Endothelial cell of umbilical vein (primary cell): ENCODE measurements at regions not wholly inside any gene's neighbourhood (a gene's known extent, or its start where the extent isn't known, plus 50 kb on each side); places are given as distances from the start of the nearest gene placed in this dataset.

Experiments used
- BruUV-seq: library from RNA; stranded (reverse); fragments of 400-500 nt; replicated peaks from 2 replicates; lab custom pipeline; 2021; lab: Mats Ljungman, UMichigan
- CTCF ChIA-PET: fragments of 300-600, 350-600 bp; sonication (Branson Sonifier 250); formaldehyde crosslinking; loops from one replicate; lab custom pipeline; 2021; ENCODE audit warnings: antibody characterized with exemption, inconsistent platforms; lab: Charles Lee
- POLR2A ChIA-PET: fragments of 300-600, 350-600 bp; sonication (Branson Sonifier 250); formaldehyde crosslinking; loops from one replicate; lab custom pipeline; 2021; ENCODE audit warnings: antibody characterized with exemption, inconsistent platforms; lab: Charles Lee
- DNase-seq: peaks from one replicate; pipeline ENCODE4 v3.0.0-alpha.2; 2011; ENCODE audit warnings: low read depth, low spot score
- FAIRE-seq: peaks from 2 replicates; lab custom pipeline; 2011; peaks lifted over from hg19 to GRCh38; lab: Jason Lieb, UNC
- H2AFZ ChIP-seq: 2 replicates; pipeline ENCODE4 v1.6.0; 2012; ENCODE audit warnings: low read depth, low read length, control low read depth, inconsistent platforms
- H3K27ac ChIP-seq: 2 replicates; pipeline ENCODE4 v1.5.1; 2011; ENCODE audit warnings: low read depth, mild to moderate bottlenecking, control low read depth, low read length, moderate library complexity; ENCODE audit not compliant: insufficient read depth
- H3K27me3 ChIP-seq, 2 experiments: 2 replicates each; pipeline versions ENCODE4 v1.6.0 to v1.6.1; 2011; ENCODE audit warnings: low read length in 2 of 2, mixed read lengths in 1 of 2; ENCODE audit not compliant: control insufficient read depth in 2 of 2, insufficient read depth in 2 of 2
- H3K36me3 ChIP-seq, 2 experiments: 2 replicates in 1 of 2; 3 replicates in 1 of 2; pipeline ENCODE4 v1.5.1; 2011; ENCODE audit warnings: low read length in 2 of 2, mild to moderate bottlenecking in 1 of 2, moderate library complexity in 1 of 2; ENCODE audit not compliant: control insufficient read depth in 2 of 2, insufficient read depth in 2 of 2; ENCODE audit errors: extremely low read depth in 1 of 2
- H3K4me1 ChIP-seq: 3 replicates; pipeline ENCODE4 v1.5.1; 2011; ENCODE audit warnings: mild to moderate bottlenecking, low read length; ENCODE audit not compliant: control insufficient read depth, insufficient read depth; ENCODE audit errors: extremely low read depth
- H3K4me2 ChIP-seq: 2 replicates; pipeline ENCODE4 v1.6.1; 2011; ENCODE audit warnings: low read length, control low read depth, mixed read lengths; ENCODE audit not compliant: insufficient read depth
- H3K4me3 ChIP-seq, 3 experiments: fragments of 200-600 bp in 1 of 3; sonication (generic), shearing (Covaris generic) in 1 of 3; replicated peaks in 1 of 3; 2 replicates each; pipeline ENCODE4 v1.5.1; 2011 to 2016; ENCODE audit warnings: control low read depth in 3 of 3, low read length in 3 of 3, mild to moderate bottlenecking in 2 of 3, inconsistent platforms in 1 of 3, low read depth in 1 of 3, moderate library complexity in 1 of 3; ENCODE audit not compliant: insufficient read depth in 1 of 3
- H3K79me2 ChIP-seq: 2 replicates; pipeline ENCODE4 v1.6.0; 2012; ENCODE audit warnings: low read length, inconsistent platforms; ENCODE audit not compliant: control insufficient read depth, insufficient read depth
- H3K9ac ChIP-seq: replicated peaks from 2 replicates; pipeline ENCODE3; 2011; ENCODE audit warnings: low read length, control low read depth; ENCODE audit not compliant: insufficient read depth; ENCODE audit errors: extremely low read depth
- H3K9me1 ChIP-seq: replicated peaks from 3 replicates; pipeline ENCODE4 v1.6.0; 2011; ENCODE audit warnings: mild to moderate bottlenecking, low read length; ENCODE audit not compliant: control insufficient read depth, insufficient read depth; ENCODE audit errors: extremely low read depth
- H3K9me3 ChIP-seq: replicated peaks from 2 replicates; pipeline ENCODE4 v1.5.1; 2012; ENCODE audit warnings: low read length, inconsistent platforms; ENCODE audit not compliant: control insufficient read depth, insufficient read depth
- H4K20me1 ChIP-seq: replicated peaks from 2 replicates; pipeline ENCODE3; 2011; ENCODE audit warnings: mild to moderate bottlenecking, low read length; ENCODE audit not compliant: control insufficient read depth, insufficient read depth; ENCODE audit errors: extremely low read depth
- EZH2 ChIP-seq: IDR thresholded peaks from 2 replicates; pipeline ENCODE4 v1.6.1; 2012; ENCODE audit warnings: borderline replicate concordance, low read depth, mild to moderate bottlenecking, moderate library complexity, low read length, inconsistent platforms; ENCODE audit not compliant: severe bottlenecking
- dilution Hi-C: fragments of 300-500 bp; cut with MboI; formaldehyde crosslinking; loops from one replicate; pipeline ENCODE4 v1.15.0; 2019; ENCODE audit warnings: low sequenced_read_pairs; ENCODE audit not compliant: extremely low pct_ligation_motif_present
- intact Hi-C: fragments of 100-400 bp; cut with micrococcal nuclease; formaldehyde crosslinking; loops from one replicate; pipeline ENCODE4 v1.10.0; 2022
- TF ChIP-seq, protein P1 (sequence below), 2 donors: IDR thresholded peaks; 1 replicate in 1 of 2; 2 replicates in 1 of 2; pipeline ENCODE4 v1.5.1; 2011; ENCODE audit warnings: low read length in 2 of 2, mild to moderate bottlenecking in 2 of 2, moderate library complexity in 2 of 2, control low read depth in 1 of 2, inconsistent platforms in 1 of 2, low read depth in 1 of 2; ENCODE audit not compliant: insufficient read depth in 1 of 2; ENCODE audit errors: extremely low read depth in 1 of 2

DNA sequence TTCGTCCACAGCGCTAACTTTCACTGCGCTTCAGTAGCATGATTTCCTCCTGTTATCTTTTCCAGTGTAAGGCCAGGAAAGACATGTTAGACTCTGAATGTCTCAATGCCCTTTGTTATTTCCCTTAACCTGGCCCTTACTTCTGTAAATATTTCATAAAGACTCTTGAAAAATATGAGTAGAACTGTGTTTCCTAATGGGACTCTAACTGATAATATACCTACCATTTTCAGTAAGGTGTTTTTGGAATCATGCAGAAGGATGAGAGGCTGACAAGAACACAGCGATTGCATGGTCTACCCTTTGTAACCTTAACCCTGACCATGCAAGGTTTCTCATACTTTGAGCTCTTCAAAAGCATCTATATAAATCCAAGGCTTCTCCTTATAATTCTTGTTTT is 550.1 kb downstream of the SLITRK6 start:
- Histone ChIP-seq H3K9me1 (no peaks in the 10 kb centered on the region), H2AFZ (no peak overlapping the region), H3K79me2 (no peaks in the 10 kb centered on the region), H3K36me3 (no peaks in the 10 kb centered on the region), H3K4me2 (no peak overlapping the region), H4K20me1 (no peaks in the 10 kb centered on the region), H3K9me3 (no peaks in the 10 kb centered on the region), H3K9ac (no peak overlapping the region), H3K27ac (no peak overlapping the region), H3K4me3 (no peak overlapping the region), H3K4me1 (no peaks in the 10 kb centered on the region), H3K27me3 (no peaks in the 10 kb centered on the region)
- dilution Hi-C loops (no loop called here), intact Hi-C loops (no loop called here)
- FAIRE-seq: no peak
- BruUV-seq: no TSS peak
- ChIA-PET POLR2A (no interaction called here), CTCF (interaction anchor here (1.3 kb wide), 1 partner anchor 12 kb away, joined by 3 read pairs; no protein-coding TSS in a partner anchor)
- TF ChIP-seq EZH2: no peak
- DNase-seq: no peak

DNA sequence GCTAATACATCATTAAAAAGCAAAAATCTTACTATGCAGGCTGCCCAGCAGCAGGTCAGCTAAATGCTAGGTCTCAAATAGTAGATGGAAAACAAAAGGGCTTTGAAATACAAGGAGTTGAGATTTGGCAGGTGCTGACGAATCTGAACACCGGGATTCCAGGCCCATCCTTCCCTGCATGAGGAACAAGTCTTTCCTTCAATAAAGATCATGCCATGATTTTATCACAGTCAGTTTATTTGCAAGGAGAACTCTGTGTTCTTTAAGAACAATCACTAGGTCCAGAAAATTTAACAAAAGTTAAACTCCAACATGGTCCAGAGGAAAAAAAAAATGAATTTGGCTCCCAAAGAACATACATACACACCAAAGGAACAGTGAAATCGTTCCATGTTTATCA is 551.4 kb downstream of the SLITRK6 start:
- Histone ChIP-seq H3K4me1 (no peaks in the 10 kb centered on the region), H3K9me1 (no peaks in the 10 kb centered on the region), H2AFZ (no peak overlapping the region), H3K9me3 (no peaks in the 10 kb centered on the region), H3K9ac (no peak overlapping the region), H3K4me3 (no peak overlapping the region), H3K27me3 (no peaks in the 10 kb centered on the region), H4K20me1 (no peaks in the 10 kb centered on the region), H3K4me2 (no peak overlapping the region), H3K79me2 (no peaks in the 10 kb centered on the region), H3K27ac (no peak overlapping the region), H3K36me3 (no peaks in the 10 kb centered on the region)
- TF ChIP-seq, protein P1, sequence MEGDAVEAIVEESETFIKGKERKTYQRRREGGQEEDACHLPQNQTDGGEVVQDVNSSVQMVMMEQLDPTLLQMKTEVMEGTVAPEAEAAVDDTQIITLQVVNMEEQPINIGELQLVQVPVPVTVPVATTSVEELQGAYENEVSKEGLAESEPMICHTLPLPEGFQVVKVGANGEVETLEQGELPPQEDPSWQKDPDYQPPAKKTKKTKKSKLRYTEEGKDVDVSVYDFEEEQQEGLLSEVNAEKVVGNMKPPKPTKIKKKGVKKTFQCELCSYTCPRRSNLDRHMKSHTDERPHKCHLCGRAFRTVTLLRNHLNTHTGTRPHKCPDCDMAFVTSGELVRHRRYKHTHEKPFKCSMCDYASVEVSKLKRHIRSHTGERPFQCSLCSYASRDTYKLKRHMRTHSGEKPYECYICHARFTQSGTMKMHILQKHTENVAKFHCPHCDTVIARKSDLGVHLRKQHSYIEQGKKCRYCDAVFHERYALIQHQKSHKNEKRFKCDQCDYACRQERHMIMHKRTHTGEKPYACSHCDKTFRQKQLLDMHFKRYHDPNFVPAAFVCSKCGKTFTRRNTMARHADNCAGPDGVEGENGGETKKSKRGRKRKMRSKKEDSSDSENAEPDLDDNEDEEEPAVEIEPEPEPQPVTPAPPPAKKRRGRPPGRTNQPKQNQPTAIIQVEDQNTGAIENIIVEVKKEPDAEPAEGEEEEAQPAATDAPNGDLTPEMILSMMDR (IDR thresholded peaks at IDR 0.05; ENCODE audit: extremely low read depth in 1 of 2, insufficient read depth in 1 of 2, low read depth in 1 of 2, low read length in 2 of 2): no peak
- BruUV-seq: no TSS peak
- POLR2A ChIA-PET: no interaction called here
- intact Hi-C loops: no loop called here
- dilution Hi-C loops: no loop called here
- DNase-seq (no peak), FAIRE-seq (no peak)
- CTCF ChIA-PET: no interaction called here
